H1 (cell line): ENCODE measurements at regions not wholly inside any gene's neighbourhood (a gene's known extent, or its start where the extent isn't known, plus 50 kb on each side); places are given as distances from the start of the nearest gene placed in this dataset.

ENCODE experiments used
- ASH2L ChIP-seq: fragments of 200-600, 300-600 bp; sonication (generic); IDR thresholded peaks from one replicate; pipeline ENCODE4 v1.7.1; 2017; ENCODE audit warnings: low read length
- ATF2 ChIP-seq: IDR thresholded peaks from 2 replicates; pipeline ENCODE4 v1.6.1; 2012; ENCODE audit warnings: low read length, inconsistent platforms
- CEBPB ChIP-seq: IDR thresholded peaks from 2 replicates; pipeline ENCODE4 v1.6.1; 2012; ENCODE audit warnings: low read depth, low read length
- CHD7 ChIP-seq: fragments of 300-600 bp; sonication (generic); IDR thresholded peaks from 2 replicates; pipeline ENCODE4 v1.7.1; 2012; ENCODE audit warnings: low read length, moderate library complexity, mild to moderate bottlenecking, inconsistent platforms; ENCODE audit not compliant: insufficient replicate concordance
- E2F6 ChIP-seq: IDR thresholded peaks from 2 replicates; pipeline ENCODE4 v1.6.1; 2012; ENCODE audit warnings: inconsistent platforms
- JUN ChIP-seq: IDR thresholded peaks from 2 replicates; pipeline ENCODE4 v1.6.1; 2011; ENCODE audit warnings: low read depth, mild to moderate bottlenecking, improper control_type of control experiment, low read length
- JUND ChIP-seq: IDR thresholded peaks from 2 replicates; pipeline ENCODE4 v1.6.1; 2011; ENCODE audit warnings: mild to moderate bottlenecking, improper control_type of control experiment, low read length
- RNF2 ChIP-seq: fragments of 200-900, 300-1000 bp; sonication (generic); IDR thresholded peaks from 2 replicates; pipeline ENCODE4 v1.7.1; 2016; ENCODE audit warnings: borderline replicate concordance, low read depth, mild to moderate bottlenecking, antibody characterized with exemption, low read length; ENCODE audit not compliant: poor library complexity, severe bottlenecking; ENCODE audit errors: missing control alignments
- TAF7 ChIP-seq: optimal IDR thresholded peaks from 2 replicates; pipeline ENCODE3; 2011; ENCODE audit warnings: low read depth, mild to moderate bottlenecking, inconsistent platforms, low read length, moderate library complexity, borderline replicate concordance
- TBP ChIP-seq: IDR thresholded peaks from 2 replicates; pipeline ENCODE4 v1.6.1; 2011; ENCODE audit warnings: low read depth, low read length, improper control_type of control experiment

GRCh38 chr11:91730057-91730456 is 494.6 kb upstream of the FAT3 start (continued):
- no peak for TF ChIP-seq CHD7
- no peak for TF ChIP-seq RNF2
- no peak for TF ChIP-seq TAF7
- TF ChIP-seq ATF2: no peak
- TF ChIP-seq JUND: no peak
- no peak for TF ChIP-seq E2F6
- TF ChIP-seq CEBPB: no peak
- TF ChIP-seq TBP: no peak
- no peak for TF ChIP-seq JUN
- TF ChIP-seq ASH2L: no peak
